ENCODE measurements at regions not wholly inside any gene's neighbourhood (a gene's known extent, or its start where the extent isn't known, plus 50 kb on each side); places are given as distances from the start of the nearest gene placed in this dataset.

DNA sequence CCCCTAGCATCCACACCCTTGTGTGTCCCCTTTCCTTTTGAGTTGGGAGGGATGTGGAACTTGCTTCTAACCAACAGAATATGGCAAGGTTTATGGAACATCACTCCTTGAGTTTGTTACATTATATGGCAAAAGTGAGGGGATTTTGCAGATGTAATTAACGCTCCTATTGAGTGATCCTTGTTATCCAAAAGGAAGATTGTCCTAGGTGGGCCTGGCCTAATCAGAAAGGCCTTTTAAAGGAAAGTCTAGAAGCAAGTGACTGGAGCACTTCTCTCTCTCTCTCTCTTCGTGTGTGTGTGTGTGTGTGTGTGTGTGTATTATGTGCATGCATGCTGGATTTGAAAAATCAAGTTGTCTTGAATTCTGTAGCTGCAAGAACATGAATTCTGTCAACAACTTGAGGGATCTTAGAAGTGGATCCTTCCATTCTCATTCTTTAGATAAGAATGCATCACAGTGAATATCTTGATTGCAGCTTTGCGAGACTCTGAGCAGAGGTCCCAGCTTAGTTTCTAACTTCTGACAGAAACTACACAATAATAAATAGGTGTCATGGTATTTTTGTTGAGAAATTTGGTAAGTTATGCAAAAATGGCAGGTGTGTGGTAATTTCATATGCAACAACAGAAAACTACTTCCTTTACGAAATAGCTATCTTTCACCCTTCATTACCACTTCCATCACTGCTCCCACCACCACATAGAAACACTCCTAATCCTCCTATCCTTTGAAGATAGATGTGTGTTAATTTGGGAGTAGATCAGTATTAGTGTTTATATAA, 360.9 kb upstream of the CBLB start:
- TF ChIP-seq, protein P1, sequence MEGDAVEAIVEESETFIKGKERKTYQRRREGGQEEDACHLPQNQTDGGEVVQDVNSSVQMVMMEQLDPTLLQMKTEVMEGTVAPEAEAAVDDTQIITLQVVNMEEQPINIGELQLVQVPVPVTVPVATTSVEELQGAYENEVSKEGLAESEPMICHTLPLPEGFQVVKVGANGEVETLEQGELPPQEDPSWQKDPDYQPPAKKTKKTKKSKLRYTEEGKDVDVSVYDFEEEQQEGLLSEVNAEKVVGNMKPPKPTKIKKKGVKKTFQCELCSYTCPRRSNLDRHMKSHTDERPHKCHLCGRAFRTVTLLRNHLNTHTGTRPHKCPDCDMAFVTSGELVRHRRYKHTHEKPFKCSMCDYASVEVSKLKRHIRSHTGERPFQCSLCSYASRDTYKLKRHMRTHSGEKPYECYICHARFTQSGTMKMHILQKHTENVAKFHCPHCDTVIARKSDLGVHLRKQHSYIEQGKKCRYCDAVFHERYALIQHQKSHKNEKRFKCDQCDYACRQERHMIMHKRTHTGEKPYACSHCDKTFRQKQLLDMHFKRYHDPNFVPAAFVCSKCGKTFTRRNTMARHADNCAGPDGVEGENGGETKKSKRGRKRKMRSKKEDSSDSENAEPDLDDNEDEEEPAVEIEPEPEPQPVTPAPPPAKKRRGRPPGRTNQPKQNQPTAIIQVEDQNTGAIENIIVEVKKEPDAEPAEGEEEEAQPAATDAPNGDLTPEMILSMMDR (conservative IDR thresholded peaks at IDR 0.05), result no peak
- TF ChIP-seq ZFX (IDR thresholded peaks at IDR 0.05), result no peak
